K562 (cell line): ENCODE measurements at regions not wholly inside any gene's neighbourhood (a gene's known extent, or its start where the extent isn't known, plus 50 kb on each side); places are given as distances from the start of the nearest gene placed in this dataset.

ENCODE experiments used
- CHD4 ChIP-seq: fragments of 200-600 bp; sonication (generic); IDR thresholded peaks from 3 replicates; pipeline ENCODE4 v1.6.1; 2012; ENCODE audit warnings: low read depth, mild to moderate bottlenecking, mixed read lengths, low read length, inconsistent platforms; ENCODE audit not compliant: insufficient read depth, insufficient replicate concordance, poor library complexity, severe bottlenecking
- NFRKB ChIP-seq: fragments of 450-650 bp; IDR thresholded peaks from 2 replicates; pipeline ENCODE4 v1.6.1; 2016; ENCODE audit warnings: low read depth
- POLR2A ChIP-seq: fragments of 450-650 bp; conservative IDR thresholded peaks from 2 replicates; pipeline ENCODE4 v1.6.1; 2016
- PTRF ChIP-seq: fragments of 450-650 bp; IDR thresholded peaks from 2 replicates; pipeline ENCODE4 v1.6.1; 2016; ENCODE audit warnings: mild to moderate bottlenecking, missing genetic modification characterization, missing compliant biosample characterization
- RAD21 ChIP-seq, 2 experiments: fragments of 250-450 bp in 1 of 2; fragments of 450-650 bp in 1 of 2; sonication (Bioruptor Pico) in 1 of 2; formaldehyde crosslinking in 1 of 2; IDR thresholded peaks in 1 of 2; conservative IDR thresholded peaks in 1 of 2; 2 replicates each; pipeline versions ENCODE4 v1.4.0 to v1.8.0; 2020 to 2022; ENCODE audit warnings: mild to moderate bottlenecking in 2 of 2, moderate library complexity in 1 of 2
- SP1 ChIP-seq: sonication (generic); formaldehyde crosslinking; IDR thresholded peaks from 2 replicates; pipeline ENCODE4 v1.8.1; 2022; ENCODE audit warnings: mild to moderate bottlenecking, missing genetic modification reagents
- SPI1 ChIP-seq: IDR thresholded peaks from 2 replicates; pipeline ENCODE4 v1.6.1; 2011; ENCODE audit warnings: low read depth, low read length, control low read depth, borderline replicate concordance
- TEAD2 ChIP-seq: fragments of 450-650 bp; IDR thresholded peaks from 2 replicates; pipeline ENCODE4 v1.6.1; 2016; ENCODE audit warnings: missing genetic modification characterization, control low read depth, missing compliant biosample characterization
- TF ChIP-seq, protein P1 (sequence below): sonication (generic); formaldehyde crosslinking; IDR thresholded peaks from 2 replicates; pipeline ENCODE4 v1.5.0; 2020; ENCODE audit warnings: missing genetic modification reagents
- TF ChIP-seq, protein P2 (sequence below), 2 experiments: fragments of 450-650 bp; formaldehyde crosslinking in 1 of 2; IDR thresholded peaks; 2 replicates each; pipeline versions ENCODE4 v1.4.0 to v1.6.1; 2014 to 2020; ENCODE audit warnings: mild to moderate bottlenecking in 2 of 2, borderline replicate concordance in 1 of 2, low read depth in 1 of 2
- TF ChIP-seq, protein P3 (sequence below), 3 experiments: IDR thresholded peaks in 2 of 3; conservative IDR thresholded peaks in 1 of 3; 2 replicates each; pipeline ENCODE4 v1.5.1; 2011 to 2012; ENCODE audit warnings: low read length in 3 of 3, mild to moderate bottlenecking in 3 of 3, control low read depth in 2 of 3, improper control_type of control experiment in 1 of 3, inconsistent platforms in 1 of 3, low read depth in 1 of 3, mixed read lengths in 1 of 3, moderate library complexity in 1 of 3; ENCODE audit not compliant: insufficient read depth in 2 of 3
- TF ChIP-seq, protein P4 (sequence below): sonication (generic); formaldehyde crosslinking; IDR thresholded peaks from 2 replicates; pipeline ENCODE4 v1.8.1; 2023; ENCODE audit warnings: mild to moderate bottlenecking, missing genetic modification reagents, moderate library complexity

DNA sequence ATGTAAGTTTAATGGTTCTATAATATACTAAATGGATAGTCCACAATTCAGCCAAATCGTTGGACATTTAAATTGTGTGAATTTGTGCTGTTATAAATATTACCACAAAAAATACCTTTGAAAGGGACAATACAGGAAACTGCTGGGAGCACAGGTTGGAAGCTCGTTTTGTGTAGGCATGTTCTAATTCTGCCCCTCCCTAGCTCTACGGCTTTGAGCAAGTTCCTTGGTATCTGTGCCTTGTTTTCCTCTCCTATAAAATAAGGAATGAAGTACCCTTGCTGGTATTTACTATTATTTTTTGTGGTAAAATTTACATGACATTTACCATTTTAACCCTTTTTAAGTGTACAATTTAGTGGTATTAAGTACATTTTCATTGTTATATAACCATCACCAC lies 102.6 kb upstream of the SLC7A1 start:
- TF ChIP-seq TEAD2 (tag) (no peak), CHD4 (no peak), SP1 (CRISPR knock-in tag) (no peak), NFRKB (no peak), SPI1 (no peak), RAD21 (CRISPR knock-in tag; conservative IDR thresholded peaks at IDR 0.05 in 1 of 2, IDR thresholded peaks at IDR 0.05 in 1 of 2) (no peak), PTRF (tag) (no peak), POLR2A (no peak)
- TF ChIP-seq, protein P1, sequence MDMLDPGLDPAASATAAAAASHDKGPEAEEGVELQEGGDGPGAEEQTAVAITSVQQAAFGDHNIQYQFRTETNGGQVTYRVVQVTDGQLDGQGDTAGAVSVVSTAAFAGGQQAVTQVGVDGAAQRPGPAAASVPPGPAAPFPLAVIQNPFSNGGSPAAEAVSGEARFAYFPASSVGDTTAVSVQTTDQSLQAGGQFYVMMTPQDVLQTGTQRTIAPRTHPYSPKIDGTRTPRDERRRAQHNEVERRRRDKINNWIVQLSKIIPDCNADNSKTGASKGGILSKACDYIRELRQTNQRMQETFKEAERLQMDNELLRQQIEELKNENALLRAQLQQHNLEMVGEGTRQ = no peak
- TF ChIP-seq, protein P2, sequence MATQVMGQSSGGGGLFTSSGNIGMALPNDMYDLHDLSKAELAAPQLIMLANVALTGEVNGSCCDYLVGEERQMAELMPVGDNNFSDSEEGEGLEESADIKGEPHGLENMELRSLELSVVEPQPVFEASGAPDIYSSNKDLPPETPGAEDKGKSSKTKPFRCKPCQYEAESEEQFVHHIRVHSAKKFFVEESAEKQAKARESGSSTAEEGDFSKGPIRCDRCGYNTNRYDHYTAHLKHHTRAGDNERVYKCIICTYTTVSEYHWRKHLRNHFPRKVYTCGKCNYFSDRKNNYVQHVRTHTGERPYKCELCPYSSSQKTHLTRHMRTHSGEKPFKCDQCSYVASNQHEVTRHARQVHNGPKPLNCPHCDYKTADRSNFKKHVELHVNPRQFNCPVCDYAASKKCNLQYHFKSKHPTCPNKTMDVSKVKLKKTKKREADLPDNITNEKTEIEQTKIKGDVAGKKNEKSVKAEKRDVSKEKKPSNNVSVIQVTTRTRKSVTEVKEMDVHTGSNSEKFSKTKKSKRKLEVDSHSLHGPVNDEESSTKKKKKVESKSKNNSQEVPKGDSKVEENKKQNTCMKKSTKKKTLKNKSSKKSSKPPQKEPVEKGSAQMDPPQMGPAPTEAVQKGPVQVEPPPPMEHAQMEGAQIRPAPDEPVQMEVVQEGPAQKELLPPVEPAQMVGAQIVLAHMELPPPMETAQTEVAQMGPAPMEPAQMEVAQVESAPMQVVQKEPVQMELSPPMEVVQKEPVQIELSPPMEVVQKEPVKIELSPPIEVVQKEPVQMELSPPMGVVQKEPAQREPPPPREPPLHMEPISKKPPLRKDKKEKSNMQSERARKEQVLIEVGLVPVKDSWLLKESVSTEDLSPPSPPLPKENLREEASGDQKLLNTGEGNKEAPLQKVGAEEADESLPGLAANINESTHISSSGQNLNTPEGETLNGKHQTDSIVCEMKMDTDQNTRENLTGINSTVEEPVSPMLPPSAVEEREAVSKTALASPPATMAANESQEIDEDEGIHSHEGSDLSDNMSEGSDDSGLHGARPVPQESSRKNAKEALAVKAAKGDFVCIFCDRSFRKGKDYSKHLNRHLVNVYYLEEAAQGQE (IDR thresholded peaks at IDR 0.05; ENCODE audit: borderline replicate concordance) = no peak
- TF ChIP-seq, protein P2 (CRISPR knock-in tag; IDR thresholded peaks at IDR 0.05; ENCODE audit: low read depth) = no peak
- TF ChIP-seq, protein P3, sequence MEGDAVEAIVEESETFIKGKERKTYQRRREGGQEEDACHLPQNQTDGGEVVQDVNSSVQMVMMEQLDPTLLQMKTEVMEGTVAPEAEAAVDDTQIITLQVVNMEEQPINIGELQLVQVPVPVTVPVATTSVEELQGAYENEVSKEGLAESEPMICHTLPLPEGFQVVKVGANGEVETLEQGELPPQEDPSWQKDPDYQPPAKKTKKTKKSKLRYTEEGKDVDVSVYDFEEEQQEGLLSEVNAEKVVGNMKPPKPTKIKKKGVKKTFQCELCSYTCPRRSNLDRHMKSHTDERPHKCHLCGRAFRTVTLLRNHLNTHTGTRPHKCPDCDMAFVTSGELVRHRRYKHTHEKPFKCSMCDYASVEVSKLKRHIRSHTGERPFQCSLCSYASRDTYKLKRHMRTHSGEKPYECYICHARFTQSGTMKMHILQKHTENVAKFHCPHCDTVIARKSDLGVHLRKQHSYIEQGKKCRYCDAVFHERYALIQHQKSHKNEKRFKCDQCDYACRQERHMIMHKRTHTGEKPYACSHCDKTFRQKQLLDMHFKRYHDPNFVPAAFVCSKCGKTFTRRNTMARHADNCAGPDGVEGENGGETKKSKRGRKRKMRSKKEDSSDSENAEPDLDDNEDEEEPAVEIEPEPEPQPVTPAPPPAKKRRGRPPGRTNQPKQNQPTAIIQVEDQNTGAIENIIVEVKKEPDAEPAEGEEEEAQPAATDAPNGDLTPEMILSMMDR (IDR thresholded peaks at IDR 0.05 in 2 of 3, conservative IDR thresholded peaks at IDR 0.05 in 1 of 3; ENCODE audit: insufficient read depth in 2 of 3, low read depth in 1 of 3, low read length in 3 of 3) = no peak
- TF ChIP-seq, protein P4, sequence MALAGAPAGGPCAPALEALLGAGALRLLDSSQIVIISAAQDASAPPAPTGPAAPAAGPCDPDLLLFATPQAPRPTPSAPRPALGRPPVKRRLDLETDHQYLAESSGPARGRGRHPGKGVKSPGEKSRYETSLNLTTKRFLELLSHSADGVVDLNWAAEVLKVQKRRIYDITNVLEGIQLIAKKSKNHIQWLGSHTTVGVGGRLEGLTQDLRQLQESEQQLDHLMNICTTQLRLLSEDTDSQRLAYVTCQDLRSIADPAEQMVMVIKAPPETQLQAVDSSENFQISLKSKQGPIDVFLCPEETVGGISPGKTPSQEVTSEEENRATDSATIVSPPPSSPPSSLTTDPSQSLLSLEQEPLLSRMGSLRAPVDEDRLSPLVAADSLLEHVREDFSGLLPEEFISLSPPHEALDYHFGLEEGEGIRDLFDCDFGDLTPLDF (CRISPR knock-in tag) = no peak
